Left lung (tissue), 4 donors: ENCODE measurements at regions not wholly inside any gene's neighbourhood (a gene's known extent, or its start where the extent isn't known, plus 50 kb on each side); places are given as distances from the start of the nearest gene placed in this dataset.
"Not testable (repeated sequence)": the region's sequence is repeated elsewhere in the genome, so short reads cannot be mapped to it uniquely, and the experiment has no call there.

Source experiments
- ATAC-seq: fragments of 200-7000 bp; cut with Tn5 transposase; one replicate; pipeline ENCODE4 v1.9.1; 2020; ENCODE audit warnings: moderate library complexity
- DNase-seq, 4 donors: peaks; one replicate each; pipeline ENCODE4 v3.0.0-alpha.2; 2013 to 2020
- H3K27ac ChIP-seq, 2 donors: fragments of 200-600 bp; sonication (generic) in 1 of 2; one replicate each; pipeline versions ENCODE4 v1.5.0 to v1.8.0; 2020 to 2021
- H3K27me3 ChIP-seq, 2 donors: fragments of 200-600 bp; sonication (generic) in 1 of 2; one replicate each; pipeline versions ENCODE4 v1.5.0 to v1.8.0; 2020 to 2021
- H3K36me3 ChIP-seq, 2 donors: fragments of 200-600 bp; sonication (generic) in 1 of 2; one replicate each; pipeline versions ENCODE4 v1.5.0 to v1.8.0; 2020 to 2021
- H3K4me1 ChIP-seq, 2 donors: fragments of 200-600 bp; one replicate each; pipeline ENCODE4 v1.8.0; 2021
- H3K4me3 ChIP-seq, 2 donors: fragments of 200-600 bp; sonication (generic) in 1 of 2; one replicate each; pipeline versions ENCODE4 v1.5.0 to v1.8.0; 2020 to 2021; ENCODE audit warnings: mild to moderate bottlenecking in 1 of 2
- H3K9me3 ChIP-seq, 2 donors: fragments of 200-600 bp; sonication (generic) in 1 of 2; one replicate each; pipeline versions ENCODE4 v1.5.0 to v1.8.0; 2020 to 2021
- intact Hi-C, 2 donors: fragments of 100-400 bp; cut with DNase I; formaldehyde crosslinking; loops; one replicate each; pipeline versions ENCODE4 v1.11.2 to v1.14.2; 2022
- TF ChIP-seq, protein P1 (sequence below), 2 donors: fragments of 200-600 bp; sonication (generic) in 1 of 2; IDR thresholded peaks; one replicate each; pipeline versions ENCODE4 v1.5.0 to v1.8.0; 2021; ENCODE audit warnings: antibody characterized with exemption in 2 of 2
- donor health status: DM: no; HTN: yes; CAD: no.
- donor health status: DM: no; HTN: no; CAD: no.

DNA sequence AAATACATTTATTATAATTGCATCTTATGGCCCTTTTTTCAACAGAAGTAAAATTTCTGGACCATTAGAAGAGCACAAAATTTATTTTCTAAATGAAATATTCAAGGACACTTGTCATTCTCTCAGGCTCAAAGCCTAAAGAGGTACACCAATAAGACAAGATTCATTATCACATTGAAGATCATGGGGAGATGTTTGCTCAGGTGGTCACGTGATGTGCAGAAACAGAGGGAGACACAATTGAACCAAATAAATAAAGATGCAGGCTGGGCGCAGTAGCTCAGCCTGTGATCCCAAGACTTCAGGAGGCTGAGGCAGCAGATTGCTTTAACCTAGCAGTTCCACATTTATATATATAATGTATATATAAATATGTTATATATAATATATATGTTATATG, 53.2 kb upstream of the TMEM254 start:
- ATAC-seq: no peak
- intact Hi-C loops: no loop called here
- Histone ChIP-seq H3K36me3 (no peaks in the 10 kb centered on the region), H3K4me1 (no peaks in the 10 kb centered on the region), H3K4me3 (no peak overlapping the region), H3K27ac (no peak overlapping the region), H3K27me3 (no peaks in the 10 kb centered on the region), H3K9me3 (no peaks in the 10 kb centered on the region)
- TF ChIP-seq, protein P1, sequence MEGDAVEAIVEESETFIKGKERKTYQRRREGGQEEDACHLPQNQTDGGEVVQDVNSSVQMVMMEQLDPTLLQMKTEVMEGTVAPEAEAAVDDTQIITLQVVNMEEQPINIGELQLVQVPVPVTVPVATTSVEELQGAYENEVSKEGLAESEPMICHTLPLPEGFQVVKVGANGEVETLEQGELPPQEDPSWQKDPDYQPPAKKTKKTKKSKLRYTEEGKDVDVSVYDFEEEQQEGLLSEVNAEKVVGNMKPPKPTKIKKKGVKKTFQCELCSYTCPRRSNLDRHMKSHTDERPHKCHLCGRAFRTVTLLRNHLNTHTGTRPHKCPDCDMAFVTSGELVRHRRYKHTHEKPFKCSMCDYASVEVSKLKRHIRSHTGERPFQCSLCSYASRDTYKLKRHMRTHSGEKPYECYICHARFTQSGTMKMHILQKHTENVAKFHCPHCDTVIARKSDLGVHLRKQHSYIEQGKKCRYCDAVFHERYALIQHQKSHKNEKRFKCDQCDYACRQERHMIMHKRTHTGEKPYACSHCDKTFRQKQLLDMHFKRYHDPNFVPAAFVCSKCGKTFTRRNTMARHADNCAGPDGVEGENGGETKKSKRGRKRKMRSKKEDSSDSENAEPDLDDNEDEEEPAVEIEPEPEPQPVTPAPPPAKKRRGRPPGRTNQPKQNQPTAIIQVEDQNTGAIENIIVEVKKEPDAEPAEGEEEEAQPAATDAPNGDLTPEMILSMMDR (IDR thresholded peaks at IDR 0.05): no peak
- no peak for DNase-seq

GRCh38 chr10:80022408-80023001, 56.0 kb upstream of the TMEM254 start:
- H3K4me3 ChIP-seq, ATAC-seq, intact Hi-C loops, DNase-seq, H3K9me3 ChIP-seq, H3K36me3 ChIP-seq, H3K27ac ChIP-seq, H3K27me3 ChIP-seq, H3K4me1 ChIP-seq: not testable (repeated sequence)

- ATAC-seq: peak; percentile 53
- H3K36me3 ChIP-seq, H3K4me1 ChIP-seq, DNase-seq, H3K27ac ChIP-seq, H3K9me3 ChIP-seq, H3K4me3 ChIP-seq, H3K27me3 ChIP-seq, intact Hi-C loops: not testable (repeated sequence)
These were observed 60.0 kb upstream of the TMEM254 start for GRCh38 chr10:80018406-80018984.

DNA sequence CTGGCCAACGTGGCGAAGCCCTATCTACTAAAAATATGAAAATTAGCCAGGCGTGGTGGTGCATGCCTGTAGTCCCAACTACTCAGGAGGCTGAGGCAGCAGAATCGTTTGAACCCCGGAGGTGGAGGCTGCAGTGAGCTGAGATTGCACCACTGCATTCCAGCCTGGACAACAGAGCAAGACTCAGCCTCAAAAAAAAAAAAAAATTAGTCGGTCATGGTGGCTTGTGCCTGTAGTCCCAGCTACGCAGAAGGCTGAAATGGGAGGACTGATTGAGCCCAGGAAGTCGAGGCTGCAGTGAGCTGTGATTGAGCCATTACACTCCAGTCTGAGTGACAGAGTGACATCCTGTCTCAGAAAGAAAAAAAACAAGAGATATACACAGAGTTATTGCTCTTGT, 61.3 kb upstream of the TMEM254 start:
- H3K9me3 ChIP-seq, H3K27ac ChIP-seq, ATAC-seq, H3K4me1 ChIP-seq, intact Hi-C loops, H3K4me3 ChIP-seq, H3K27me3 ChIP-seq, DNase-seq, H3K36me3 ChIP-seq: not testable (repeated sequence)

DNA sequence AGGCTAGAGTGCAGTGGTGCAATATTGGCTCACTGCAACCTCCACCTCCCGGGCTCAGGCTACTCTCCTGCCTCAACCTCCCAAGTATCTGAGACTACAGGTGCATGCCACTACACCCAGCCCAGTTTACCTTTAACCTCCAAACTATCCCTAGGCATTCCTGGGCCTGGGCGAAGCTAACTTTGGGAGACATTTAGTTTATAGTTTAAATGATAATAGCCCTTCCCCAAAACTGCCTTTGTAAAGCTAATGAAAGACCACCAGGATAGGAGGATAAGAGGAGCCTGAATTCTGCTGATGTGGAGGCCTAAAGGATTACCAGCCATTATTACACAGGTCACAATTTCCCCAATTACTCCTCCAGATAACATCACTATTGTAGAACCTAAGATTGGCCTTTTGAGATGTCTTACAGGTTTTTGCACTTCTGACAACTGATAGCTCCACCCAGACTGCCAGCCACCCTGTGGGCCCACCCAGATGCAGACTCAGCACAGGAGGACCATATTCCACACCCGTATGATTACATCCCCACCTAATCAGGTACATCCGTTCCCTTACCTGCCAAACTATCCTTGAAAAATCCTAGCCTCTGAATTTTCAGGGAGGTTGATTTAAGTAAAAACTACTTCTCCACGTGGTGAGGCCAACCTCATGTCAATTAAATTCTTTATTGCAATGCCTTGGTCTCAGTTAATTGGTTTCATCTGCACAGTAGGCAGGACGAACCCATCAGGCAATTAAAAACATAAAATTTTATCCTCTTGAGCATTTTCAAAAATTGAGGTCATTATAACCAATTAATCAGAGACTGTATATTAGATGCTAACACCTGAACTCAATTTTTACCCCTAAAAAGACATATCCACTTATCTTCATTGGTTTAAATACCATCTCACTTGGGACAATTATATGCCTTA, 62.3 kb upstream of the TMEM254 start:
- intact Hi-C loops: no loop called here
- Histone ChIP-seq H3K4me1 (no peaks in the 10 kb centered on the region), H3K27me3 (no peaks in the 10 kb centered on the region), H3K36me3 (no peaks in the 10 kb centered on the region), H3K4me3 (no peak overlapping the region), H3K9me3 (no peaks in the 10 kb centered on the region), H3K27ac (no peak overlapping the region)
- TF ChIP-seq, protein P1 (IDR thresholded peaks at IDR 0.05): no peak
- DNase-seq (no peak), ATAC-seq (no peak)

- DNase-seq, H3K27ac ChIP-seq, ATAC-seq, H3K36me3 ChIP-seq, H3K9me3 ChIP-seq, H3K27me3 ChIP-seq, H3K4me3 ChIP-seq, intact Hi-C loops, H3K4me1 ChIP-seq: not testable (repeated sequence)
These were observed 64.2 kb upstream of the SFTPD start for GRCh38 chr10:80013139-80013538.

DNA sequence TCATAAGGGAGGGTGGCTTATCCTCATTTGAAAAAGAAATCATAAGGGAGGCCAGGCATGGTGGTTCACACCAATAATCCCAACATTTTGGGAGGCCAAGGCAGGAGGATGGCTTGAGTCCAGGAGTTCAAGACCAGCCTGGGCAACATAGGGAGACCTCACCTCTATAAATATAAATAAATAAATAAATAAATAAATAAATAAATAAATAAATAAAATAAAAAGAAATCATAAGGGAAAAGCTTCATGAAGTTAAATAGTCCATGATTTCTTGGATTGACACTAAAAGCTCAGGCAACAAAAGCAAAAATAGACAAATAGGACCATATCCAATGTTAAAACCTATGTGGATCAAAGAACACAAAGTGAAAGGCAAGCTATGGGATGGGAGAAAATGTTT, 62.2 kb upstream of the SFTPD start:
- H3K4me1 ChIP-seq, H3K4me3 ChIP-seq, H3K27me3 ChIP-seq, H3K9me3 ChIP-seq, intact Hi-C loops, H3K36me3 ChIP-seq, DNase-seq, H3K27ac ChIP-seq, ATAC-seq: not testable (repeated sequence)
